ENCODE measurements at regions not wholly inside any gene's neighbourhood (a gene's known extent, or its start where the extent isn't known, plus 50 kb on each side); places are given as distances from the start of the nearest gene placed in this dataset.
"Not testable (repeated sequence)": the region's sequence is repeated elsewhere in the genome, so short reads cannot be mapped to it uniquely, and the experiment has no call there.

- not testable (repeated sequence) for DNase-seq (ENCODE audit: low spot score)
Measured at GRCh38 chr15:30688684-30689083, 62.8 kb downstream of the ARHGAP11B start.

- DNase-seq (ENCODE audit: low spot score), result not testable (repeated sequence)
Measured at GRCh38 chr15:30690153-30690552, 64.2 kb downstream of the ARHGAP11B start.

GRCh38 chr15:30695811-30696210 is 69.9 kb downstream of the ARHGAP11B start:
- DNase-seq (ENCODE audit: low spot score), result not testable (repeated sequence)

- not testable (repeated sequence) for DNase-seq (ENCODE audit: low spot score)
Measured at GRCh38 chr15:30696439-30697314, 70.7 kb downstream of the ARHGAP11B start.

GRCh38 chr15:30697315-30697685 is 71.4 kb downstream of the ARHGAP11B start:
- DNase-seq (ENCODE audit: low spot score), result not testable (repeated sequence)

GRCh38 chr15:30700006-30700597 is 74.2 kb downstream of the ARHGAP11B start:
- not testable (repeated sequence) for DNase-seq (ENCODE audit: low spot score)

- not testable (repeated sequence) for DNase-seq (ENCODE audit: low spot score)
Measured at GRCh38 chr15:30707976-30708685, 82.2 kb downstream of the ARHGAP11B start.

- not testable (repeated sequence) for DNase-seq (ENCODE audit: low spot score)
Measured at GRCh38 chr15:30708809-30709208, 82.9 kb downstream of the ARHGAP11B start.

GRCh38 chr15:30718038-30718643 is 92.2 kb downstream of the ARHGAP11B start:
- DNase-seq (ENCODE audit: low spot score), result not testable (repeated sequence)

- not testable (repeated sequence) for DNase-seq (ENCODE audit: low spot score)
Measured at GRCh38 chr15:30719363-30719762, 93.4 kb downstream of the ARHGAP11B start.

GRCh38 chr15:30720825-30721224 is 94.9 kb downstream of the ARHGAP11B start:
- not testable (repeated sequence) for DNase-seq (ENCODE audit: low spot score)

GRCh38 chr15:30721529-30721928 is 95.6 kb downstream of the ARHGAP11B start:
- DNase-seq (ENCODE audit: low spot score), result not testable (repeated sequence)

- not testable (repeated sequence) for DNase-seq (ENCODE audit: low spot score)
Measured at GRCh38 chr15:30723540-30724175, 97.7 kb downstream of the ARHGAP11B start.

- not testable (repeated sequence) for DNase-seq (ENCODE audit: low spot score)
Measured at GRCh38 chr15:30729880-30730590, 104.1 kb downstream of the ARHGAP11B start.

GRCh38 chr15:30730633-30731032 is 104.7 kb downstream of the ARHGAP11B start:
- not testable (repeated sequence) for DNase-seq (ENCODE audit: low spot score)

GRCh38 chr15:30732100-30732499 is 106.2 kb downstream of the ARHGAP11B start:
- not testable (repeated sequence) for DNase-seq (ENCODE audit: low spot score)

GRCh38 chr15:30735884-30736564 is 110.1 kb downstream of the ARHGAP11B start:
- not testable (repeated sequence) for DNase-seq (ENCODE audit: low spot score)

- DNase-seq (ENCODE audit: low spot score), result peak; percentile 12
Measured at GRCh38 chr15:30742796-30743195, 116.9 kb downstream of the ARHGAP11B start.

GRCh38 chr15:30749048-30749447 is 123.1 kb downstream of the ARHGAP11B start:
- not testable (repeated sequence) for DNase-seq (ENCODE audit: low spot score)

GRCh38 chr15:30755036-30755687 is 129.2 kb downstream of the ARHGAP11B start:
- DNase-seq (ENCODE audit: low spot score), result not testable (repeated sequence)
